ENCODE measurements at regions not wholly inside any gene's neighbourhood (a gene's known extent, or its start where the extent isn't known, plus 50 kb on each side); places are given as distances from the start of the nearest gene placed in this dataset.

GRCh38 chr2:147483911-147484310, 360.9 kb upstream of the ACVR2A start:
- DNase-seq (ENCODE audit: low spot score in 2 of 2): no peak
- FAIRE-seq: no peak

DNA sequence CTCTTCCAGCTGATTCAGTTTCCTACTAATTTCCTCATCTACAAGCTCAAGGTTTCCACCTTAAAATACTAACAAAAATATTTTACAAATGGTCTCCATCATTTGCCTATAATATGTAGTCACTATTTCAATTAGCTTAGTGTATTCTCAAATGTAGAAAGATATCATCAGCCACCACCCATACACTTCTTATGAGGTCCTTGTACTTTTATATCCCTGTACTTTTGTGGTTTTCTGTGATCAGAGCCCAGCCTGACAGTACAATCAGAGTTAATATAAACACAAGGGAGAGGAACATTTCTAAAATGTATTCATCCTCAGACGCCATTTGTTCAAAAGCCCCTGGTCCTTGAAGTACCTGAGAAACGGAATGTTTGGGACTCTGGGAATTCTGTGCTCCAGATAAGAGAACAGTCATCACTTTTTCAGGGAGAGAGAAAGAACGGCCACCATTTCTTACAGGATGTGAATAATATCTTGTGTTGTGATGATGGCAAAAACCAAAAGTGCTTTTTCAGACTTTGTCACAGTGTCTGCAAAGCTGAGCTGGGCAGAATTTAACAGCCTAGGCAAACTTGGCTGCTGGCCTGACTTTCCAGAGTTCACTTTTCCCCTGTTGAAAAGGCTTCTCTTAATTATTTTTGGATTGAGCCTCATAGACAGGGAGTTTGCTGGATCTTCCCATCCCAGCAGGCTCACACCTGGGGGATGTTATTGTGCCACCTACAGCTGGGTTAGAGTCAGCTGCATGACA, 361.7 kb upstream of the ACVR2A start:
- FAIRE-seq (no peak), DNase-seq (ENCODE audit: low spot score in 2 of 2) (no peak)

DNA sequence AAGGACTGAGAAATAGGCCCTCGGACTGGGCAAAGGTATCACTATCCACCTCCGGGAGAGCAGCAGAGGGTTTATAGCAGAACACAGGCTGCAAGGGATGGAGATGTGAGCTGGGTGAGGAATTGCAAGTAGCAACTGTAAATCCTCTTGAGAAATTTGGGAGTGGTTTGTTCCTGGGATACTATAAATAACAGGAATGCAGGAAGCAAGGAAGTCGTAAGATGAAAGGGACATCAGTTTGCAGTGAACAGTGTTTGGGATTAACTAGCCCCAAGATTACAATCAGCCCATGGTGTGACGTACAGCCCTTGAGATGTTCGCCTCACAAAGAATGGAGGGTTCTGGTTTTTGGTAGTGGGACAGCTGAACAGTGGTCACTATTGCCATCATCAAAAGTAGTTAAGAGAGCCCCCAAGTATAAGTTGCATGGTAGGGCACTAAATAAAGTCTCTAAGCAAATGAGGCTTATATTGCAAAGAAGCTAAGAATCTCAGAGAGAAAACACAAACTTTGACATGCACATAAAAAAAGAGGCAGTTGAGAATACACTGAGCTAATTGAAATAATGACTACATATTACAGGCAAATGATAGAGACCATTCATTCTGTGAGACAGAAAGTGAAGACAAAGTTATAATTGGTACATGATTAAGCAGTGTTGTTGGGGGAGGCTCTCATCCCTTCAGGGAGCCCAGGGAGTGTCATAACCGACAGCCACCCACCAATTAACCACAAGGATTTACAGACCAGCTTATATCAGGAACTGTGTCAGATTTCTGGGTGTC, 362.5 kb upstream of the ACVR2A start:
- FAIRE-seq (no peak), DNase-seq (ENCODE audit: low spot score in 2 of 2) (no peak)

- FAIRE-seq (no peak), DNase-seq (ENCODE audit: low spot score in 2 of 2) (no peak)
Observed at GRCh38 chr2:147479358-147479757, 365.5 kb upstream of the ACVR2A start.

DNA sequence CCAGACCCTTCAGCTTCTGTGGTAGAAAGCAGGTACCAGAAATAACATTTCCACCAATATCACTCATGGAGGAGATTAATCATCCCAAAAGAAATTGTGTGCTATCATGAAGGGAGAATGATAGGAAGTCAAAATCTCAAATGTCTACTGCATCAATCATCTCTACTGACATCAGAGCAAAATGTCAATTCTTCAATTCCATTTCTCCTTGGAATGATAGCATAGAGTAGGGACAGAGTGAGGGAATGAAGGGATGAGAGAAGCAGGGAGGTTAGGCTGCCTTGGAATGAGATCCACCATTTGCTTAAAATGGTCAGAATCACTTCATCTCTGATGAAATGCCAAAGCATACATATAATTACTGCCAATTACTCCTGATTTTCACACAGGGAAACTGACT, 371.8 kb upstream of the ACVR2A start:
- FAIRE-seq (no peak), DNase-seq (ENCODE audit: low spot score in 2 of 2) (no peak)

DNA sequence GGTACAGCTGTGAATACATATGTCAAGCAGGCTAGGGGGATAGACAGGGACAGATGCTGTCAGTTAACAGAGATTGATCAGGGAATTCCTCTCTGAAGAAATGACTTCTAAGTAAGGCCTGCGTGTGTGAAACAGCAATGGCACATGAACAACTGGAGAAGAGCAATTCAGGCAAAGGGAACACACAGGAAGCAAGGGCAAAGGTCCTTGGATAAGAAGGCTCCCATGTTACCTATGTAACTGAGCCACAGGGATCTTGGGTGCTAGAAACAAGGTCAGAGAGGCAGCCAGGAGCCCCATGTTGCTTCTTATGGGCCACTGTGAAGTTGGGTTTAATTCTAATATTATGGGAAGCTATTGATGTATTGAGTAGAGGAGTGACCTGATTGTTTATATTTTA, 373.7 kb upstream of the ACVR2A start:
- FAIRE-seq (no peak), DNase-seq (ENCODE audit: low spot score in 2 of 2) (no peak)

DNA sequence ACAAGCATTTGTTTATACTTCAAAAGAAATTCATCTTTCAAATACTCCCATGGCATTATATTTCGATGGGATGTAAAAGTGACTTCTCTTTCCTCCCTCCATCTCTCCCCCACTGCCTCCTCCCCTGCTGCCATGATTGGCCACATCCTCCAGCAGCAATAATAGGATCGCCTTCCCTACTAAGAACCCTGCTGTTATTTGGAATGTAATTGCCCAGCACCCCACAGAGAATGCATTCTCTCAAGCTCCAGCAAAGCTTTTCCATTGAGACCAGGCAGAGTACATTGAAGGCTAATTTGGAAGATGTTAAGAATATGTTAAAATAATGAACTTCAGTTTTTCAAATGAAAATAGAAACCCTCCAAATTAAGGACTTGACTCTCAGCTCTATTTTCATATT, 375.4 kb upstream of the ACVR2A start:
- DNase-seq (ENCODE audit: low spot score in 2 of 2): no peak
- no peak for FAIRE-seq

DNA sequence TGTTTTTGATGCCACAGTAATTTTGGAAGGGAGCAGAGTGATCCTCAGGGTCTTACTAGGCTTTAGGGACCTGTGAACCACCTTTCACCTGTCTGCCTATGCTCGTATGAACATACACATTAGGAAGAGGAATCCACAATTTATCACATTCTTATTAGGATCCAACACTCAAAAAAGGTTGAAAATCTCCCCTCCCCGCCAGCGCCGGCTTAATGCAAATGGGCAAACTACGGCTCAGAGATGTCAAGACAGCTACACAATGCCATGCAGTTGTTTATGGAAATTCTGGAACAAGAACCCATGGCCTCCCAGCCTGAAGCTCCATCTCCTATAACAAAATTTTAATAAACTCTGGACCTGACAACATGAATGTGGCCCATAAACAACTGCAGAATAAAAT, 375.9 kb upstream of the ACVR2A start:
- FAIRE-seq (no peak), DNase-seq (ENCODE audit: low spot score in 2 of 2) (no peak)

DNA sequence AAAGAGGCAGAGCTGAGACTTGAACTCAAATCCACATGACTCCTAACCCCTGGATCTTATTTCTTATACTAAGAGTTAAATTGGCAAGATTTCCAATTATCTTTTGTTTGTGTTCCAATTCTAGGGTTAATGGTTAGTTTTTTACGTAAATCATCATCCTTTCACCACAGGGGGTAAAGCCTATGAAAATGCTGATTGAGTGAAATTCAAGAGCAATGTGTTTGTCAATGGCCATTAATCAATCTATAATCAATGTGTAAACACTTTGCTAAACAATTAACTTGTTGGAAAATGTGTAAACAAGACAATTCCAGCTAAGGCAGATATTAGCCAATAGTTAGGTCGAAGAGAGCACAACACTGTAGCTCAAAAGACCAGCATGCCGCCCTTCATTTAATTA, 376.5 kb upstream of the ACVR2A start:
- no peak for FAIRE-seq
- no peak for DNase-seq (ENCODE audit: low spot score in 2 of 2)

DNA sequence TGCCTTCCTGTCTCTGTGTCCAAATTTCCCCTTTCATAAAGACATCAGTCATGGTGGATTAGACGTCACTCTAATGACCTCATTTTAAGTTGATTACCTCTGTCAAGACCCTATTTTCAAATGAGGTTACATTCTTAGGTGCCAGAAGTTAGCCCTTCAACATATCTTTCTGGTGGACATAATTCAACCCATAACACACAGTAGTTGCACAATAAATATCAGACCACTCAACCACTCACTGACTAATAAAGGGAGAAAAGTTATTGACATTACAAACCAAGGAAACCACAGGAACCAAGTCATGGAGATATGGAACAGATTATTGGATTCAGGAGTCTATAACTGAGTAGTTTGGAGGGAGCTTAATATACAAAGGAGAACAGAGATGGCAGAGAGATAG, 377.4 kb upstream of the ACVR2A start:
- FAIRE-seq (no peak), DNase-seq (ENCODE audit: low spot score in 2 of 2) (no peak)

DNA sequence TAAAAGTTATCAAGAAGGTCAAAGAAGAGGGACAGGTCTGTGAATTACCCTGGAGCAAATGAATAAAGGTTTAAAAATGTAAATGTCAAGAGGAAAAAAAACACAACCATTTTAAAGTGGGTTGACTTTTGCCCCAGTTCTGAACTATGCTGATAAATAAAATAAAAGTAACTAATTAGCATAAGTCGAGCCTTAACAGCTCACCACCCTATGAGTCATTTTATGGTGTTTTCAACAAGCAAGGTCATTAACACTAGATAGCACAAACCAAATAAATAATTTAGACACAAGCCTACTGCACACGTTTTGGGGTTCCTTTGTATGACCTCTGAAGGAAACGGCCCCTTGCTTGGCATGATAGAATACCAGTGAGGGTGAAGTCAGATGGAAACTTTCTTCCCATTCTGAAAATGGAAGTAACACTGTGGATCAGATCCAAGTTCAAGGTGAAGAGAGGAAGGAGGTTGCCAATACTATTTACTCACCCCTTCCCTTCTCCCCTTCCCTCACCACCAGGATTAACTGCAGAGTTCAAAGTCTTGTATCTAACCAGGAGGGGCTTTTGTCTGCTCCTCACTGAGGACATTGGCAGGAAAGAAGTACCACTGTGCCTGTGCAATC, 380.0 kb upstream of the ACVR2A start:
- FAIRE-seq: no peak
- no peak for DNase-seq (ENCODE audit: low spot score in 2 of 2)

- FAIRE-seq (no peak), DNase-seq (ENCODE audit: low spot score in 2 of 2) (no peak)
Observed at GRCh38 chr2:147463881-147464520, 380.8 kb upstream of the ACVR2A start.

- FAIRE-seq (no peak), DNase-seq (ENCODE audit: low spot score in 2 of 2) (no peak)
Observed at GRCh38 chr2:147460155-147460554, 384.7 kb upstream of the ACVR2A start.

DNA sequence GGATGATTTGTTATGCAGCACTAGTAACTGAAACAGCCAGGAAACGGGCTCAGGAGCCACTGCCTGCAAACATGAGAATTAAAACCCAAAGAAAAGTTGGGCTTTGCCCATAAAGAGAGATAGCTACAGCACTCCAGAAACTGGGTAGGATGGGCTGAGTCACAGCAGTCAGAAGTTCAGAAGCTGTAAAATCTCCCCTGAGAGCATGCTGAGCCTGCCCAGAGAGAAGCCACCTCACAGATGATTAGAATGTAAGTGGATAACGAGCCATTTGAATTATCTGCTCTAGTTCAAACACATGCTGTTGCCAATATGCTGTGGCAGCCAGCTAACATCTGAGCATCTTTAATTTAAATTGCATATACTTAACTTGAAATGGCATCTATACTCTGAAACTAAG, 388.1 kb upstream of the ACVR2A start:
- no peak for FAIRE-seq
- no peak for DNase-seq (ENCODE audit: low spot score in 2 of 2)

DNA sequence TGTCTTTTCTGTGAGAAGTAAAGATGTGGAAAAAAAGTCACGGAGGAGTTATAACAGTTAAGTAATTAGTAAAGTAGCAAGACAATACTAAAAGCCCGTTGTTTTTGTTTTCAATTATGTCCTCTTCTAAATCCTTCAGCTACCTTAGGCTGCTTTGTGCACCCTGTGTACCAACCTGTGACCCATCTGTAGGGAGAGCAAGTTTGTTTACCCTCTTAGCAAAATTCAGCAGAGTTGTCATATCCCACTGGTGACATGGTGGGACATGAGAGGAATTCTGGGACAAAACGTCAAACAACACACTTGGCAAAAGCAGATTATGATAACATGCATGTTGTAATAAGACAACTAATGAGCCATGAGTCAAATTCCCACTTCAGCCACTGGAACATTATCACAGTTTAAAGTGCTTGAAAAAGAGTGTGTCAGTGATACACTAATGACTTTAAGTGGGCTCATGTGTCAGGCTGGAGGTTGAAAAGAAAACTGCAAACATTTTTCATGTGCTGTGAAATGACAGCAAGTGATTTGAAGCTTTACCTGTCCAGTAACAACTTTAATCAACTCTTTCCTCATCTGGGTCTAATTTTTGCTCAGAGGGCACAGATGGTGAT, 392.8 kb upstream of the ACVR2A start:
- FAIRE-seq: no peak
- no peak for DNase-seq (ENCODE audit: low spot score in 2 of 2)

GRCh38 chr2:147450661-147451510, 393.9 kb upstream of the ACVR2A start:
- DNase-seq (ENCODE audit: low spot score in 2 of 2) (no peak), FAIRE-seq (no peak)

DNA sequence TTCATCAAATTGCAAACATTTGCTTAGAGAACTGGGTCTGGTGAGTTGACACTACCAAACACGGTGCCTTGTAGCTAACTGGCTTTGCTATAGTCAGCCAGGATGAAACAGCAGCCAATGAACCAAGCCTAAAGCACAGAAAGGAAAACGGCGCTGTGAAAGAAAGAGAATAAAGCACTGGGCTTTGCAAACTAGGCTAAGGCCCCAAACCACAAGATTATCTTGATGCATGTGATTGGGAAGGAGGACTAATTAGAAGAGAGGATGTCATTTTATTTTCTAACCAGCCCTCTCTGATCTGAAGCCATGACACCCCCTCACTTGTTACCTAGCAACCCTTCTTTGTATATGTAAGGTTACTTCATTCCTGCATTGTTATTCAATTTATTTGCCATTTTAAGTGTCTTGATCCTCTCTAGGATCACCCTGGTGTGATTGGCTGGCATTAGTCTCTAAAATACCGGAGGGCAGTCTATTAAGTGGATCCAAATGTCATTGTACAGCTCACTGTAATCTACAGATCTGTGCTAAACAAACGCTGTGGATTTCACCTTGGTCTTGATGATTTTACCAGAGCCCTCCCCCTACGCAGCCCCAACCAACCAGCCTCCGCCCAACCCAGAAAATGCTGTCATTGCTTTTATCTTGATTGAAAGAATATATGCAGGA, 395.4 kb upstream of the ACVR2A start:
- FAIRE-seq (no peak), DNase-seq (ENCODE audit: low spot score in 2 of 2) (no peak)

DNA sequence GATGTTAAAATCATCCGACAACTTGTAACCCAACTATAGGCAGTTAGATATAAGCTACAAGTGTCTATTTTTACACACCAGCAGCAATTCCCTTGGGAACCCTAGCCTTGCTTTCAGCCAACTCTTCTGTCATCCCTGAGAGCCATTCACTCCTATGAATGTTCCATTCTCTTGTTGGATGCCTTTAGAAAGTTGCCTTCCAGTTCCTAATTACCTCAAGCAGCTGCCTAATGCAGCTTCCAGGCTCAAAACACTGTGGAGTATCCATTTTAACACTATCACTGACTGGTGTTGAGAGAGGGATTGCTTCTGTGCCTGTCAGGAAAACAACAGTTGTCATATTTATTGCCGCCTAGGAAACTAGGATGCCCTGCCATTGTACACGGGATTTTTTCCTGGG, 402.0 kb upstream of the ACVR2A start:
- FAIRE-seq: no peak
- no peak for DNase-seq (ENCODE audit: low spot score in 2 of 2)

DNA sequence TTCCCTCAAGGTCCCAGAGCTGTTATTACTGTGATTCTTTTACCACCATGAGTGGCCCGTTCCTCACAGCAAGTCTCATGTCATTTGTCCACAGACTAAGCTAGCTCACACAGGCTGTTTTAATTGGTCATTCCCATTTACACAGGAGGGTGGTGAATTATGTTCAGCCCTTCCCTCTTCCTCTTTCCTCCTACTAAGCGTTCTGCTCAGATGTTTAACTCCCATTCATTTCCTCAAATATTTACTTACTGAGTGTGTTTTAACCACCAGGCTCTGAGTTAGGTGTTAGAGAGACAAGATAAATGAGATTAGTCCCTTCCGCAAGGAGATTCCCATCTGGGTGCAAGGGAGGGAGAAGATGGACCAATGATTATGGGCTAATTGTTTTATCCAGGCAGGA, 403.6 kb upstream of the ACVR2A start:
- FAIRE-seq (no peak), DNase-seq (ENCODE audit: low spot score in 2 of 2) (no peak)
